SK-N-SH (cell line): ENCODE measurements at regions not wholly inside any gene's neighbourhood (a gene's known extent, or its start where the extent isn't known, plus 50 kb on each side); places are given as distances from the start of the nearest gene placed in this dataset.

Experiments
- CTCF ChIA-PET: fragments of 300-600, 350-600 bp; formaldehyde crosslinking; extraction: SDS; loops from one replicate; lab custom pipeline; 2021; lab: Yijun Ruan, JAX
- POLR2A ChIA-PET: fragments of 350-600 bp; sonication (Branson Sonifier 250); formaldehyde crosslinking; extraction: SDS; loops from one replicate; lab custom pipeline; 2020; ENCODE audit warnings: antibody characterized with exemption, inconsistent platforms; lab: Yijun Ruan, JAX
- DNase-seq: peaks from one replicate; pipeline ENCODE4 v3.0.0; 2012
- H2AFZ ChIP-seq: fragments of 200-600 bp; sonication (generic); 2 replicates; pipeline ENCODE4 v1.8.1; 2016; ENCODE audit warnings: antibody characterized with exemption, mild to moderate bottlenecking, low read depth
- H3F3A ChIP-seq: fragments of 200-600 bp; sonication (generic); replicated peaks from 2 replicates; pipeline ENCODE3; 2016; ENCODE audit warnings: antibody characterized with exemption, mild to moderate bottlenecking; ENCODE audit not compliant: insufficient read depth
- H3K27ac ChIP-seq, 2 experiments: fragments of 200-500 bp in 1 of 2; fragments of 200-600 bp in 1 of 2; sonication (Bioruptor generic) in 1 of 2; sonication (generic), shearing (Covaris generic) in 1 of 2; 2 replicates each; pipeline versions ENCODE4 v1.5.1 to v1.6.1; 2014 to 2016; ENCODE audit warnings: low read depth in 2 of 2, inconsistent platforms in 1 of 2, low read length in 1 of 2, mild to moderate bottlenecking in 1 of 2, mixed read lengths in 1 of 2
- H3K27me3 ChIP-seq: fragments of 200-600 bp; sonication (generic), shearing (Covaris generic); 2 replicates; pipeline ENCODE4 v1.6.1; 2016; ENCODE audit warnings: mixed run types; ENCODE audit not compliant: insufficient read depth
- H3K36me3 ChIP-seq, 2 experiments: fragments of 200-500 bp in 1 of 2; fragments of 200-600 bp in 1 of 2; sonication (Bioruptor generic) in 1 of 2; sonication (generic) in 1 of 2; replicated peaks in 1 of 2; 2 replicates each; pipeline versions ENCODE3 to v1.5.1; 2014 to 2016; ENCODE audit warnings: low read length in 1 of 2, mild to moderate bottlenecking in 1 of 2; ENCODE audit not compliant: insufficient read depth in 2 of 2, control insufficient read depth in 1 of 2
- H3K4me1 ChIP-seq, 2 experiments: fragments of 200-500 bp in 1 of 2; fragments of 200-600 bp in 1 of 2; sonication (Bioruptor generic) in 1 of 2; sonication (generic), shearing (Covaris generic) in 1 of 2; 2 replicates each; pipeline versions ENCODE4 v1.5.1 to v1.6.1; 2014 to 2016; ENCODE audit warnings: low read depth in 1 of 2, low read length in 1 of 2, mixed run types in 1 of 2; ENCODE audit not compliant: insufficient read depth in 2 of 2, control insufficient read depth in 1 of 2
- H3K4me2 ChIP-seq: fragments of 200-600 bp; sonication (generic), shearing (Covaris generic); 2 replicates; pipeline ENCODE4 v1.6.1; 2017; ENCODE audit warnings: mixed run types
- H3K4me3 ChIP-seq, 2 experiments: fragments of 200-500 bp in 1 of 2; fragments of 200-600 bp in 1 of 2; sonication (Bioruptor generic) in 1 of 2; sonication (generic), shearing (Covaris generic) in 1 of 2; 2 replicates each; pipeline versions ENCODE4 v1.5.1 to v1.8.1; 2014 to 2016; ENCODE audit warnings: low read depth in 2 of 2, inconsistent platforms in 1 of 2, low read length in 1 of 2, mild to moderate bottlenecking in 1 of 2, mixed read lengths in 1 of 2, moderate library complexity in 1 of 2
- H3K79me2 ChIP-seq: fragments of 200-600 bp; sonication (generic); 2 replicates; pipeline ENCODE4 v1.8.1; 2017; ENCODE audit warnings: mild to moderate bottlenecking; ENCODE audit not compliant: insufficient read depth
- H3K9ac ChIP-seq: fragments of 200-600 bp; sonication (generic); 2 replicates; pipeline ENCODE4 v1.6.1; 2017; ENCODE audit warnings: mixed run types
- H3K9me2 ChIP-seq: fragments of 200-600 bp; sonication (generic); 2 replicates; pipeline ENCODE4 v1.6.1; 2017; ENCODE audit warnings: mixed run types
- H3K9me3 ChIP-seq: fragments of 200-600 bp; sonication (generic); 2 replicates; pipeline ENCODE4 v1.6.1; 2017; ENCODE audit warnings: mixed run types, mild to moderate bottlenecking, moderate library complexity
- H4K20me1 ChIP-seq: fragments of 200-600 bp; sonication (generic); 2 replicates; pipeline ENCODE4 v1.6.1; 2017; ENCODE audit warnings: mild to moderate bottlenecking, mixed run types; ENCODE audit not compliant: insufficient read depth
- CHD2 ChIP-seq: fragments of 150-350 bp; IDR thresholded peaks from 2 replicates; pipeline ENCODE4 v1.6.1; 2018; ENCODE audit warnings: low read length; ENCODE audit not compliant: partially characterized antibody
- ELF1 ChIP-seq: IDR thresholded peaks from 2 replicates; pipeline ENCODE4 v1.4.0; 2012
- EZH2phosphoT487 ChIP-seq: fragments of 200-600 bp; sonication (generic); IDR thresholded peaks from 2 replicates; pipeline ENCODE4 v1.6.1; 2017; ENCODE audit warnings: low read depth, mixed run types, mild to moderate bottlenecking, antibody characterized with exemption, moderate library complexity, borderline replicate concordance
- GABPA ChIP-seq: IDR thresholded peaks from 2 replicates; pipeline ENCODE4 v1.4.0; 2012; ENCODE audit warnings: low read depth, mild to moderate bottlenecking
- GATA2 ChIP-seq: sonication (generic); formaldehyde crosslinking; IDR thresholded peaks from 2 replicates; pipeline ENCODE4 v1.5.0; 2020; ENCODE audit warnings: mild to moderate bottlenecking, missing genetic modification reagents
- NFIC ChIP-seq: IDR thresholded peaks from 2 replicates; pipeline ENCODE4 v1.4.0; 2012; ENCODE audit warnings: borderline replicate concordance
- RAD21 ChIP-seq: IDR thresholded peaks from 2 replicates; pipeline ENCODE4 v1.6.1; 2012; ENCODE audit warnings: mild to moderate bottlenecking, low read length
- RCOR1 ChIP-seq: fragments of 150-350 bp; IDR thresholded peaks from 2 replicates; pipeline ENCODE4 v1.6.1; 2017; ENCODE audit warnings: antibody characterized with exemption, low read length
- SIN3A ChIP-seq: IDR thresholded peaks from 2 replicates; pipeline ENCODE4 v1.6.1; 2012; ENCODE audit warnings: low read depth, mild to moderate bottlenecking, low read length, moderate library complexity, borderline replicate concordance
- SMC3 ChIP-seq: IDR thresholded peaks from 2 replicates; pipeline ENCODE4 v1.6.1; 2012; ENCODE audit warnings: low read depth, low read length, improper control_type of control experiment
- TCF12 ChIP-seq: IDR thresholded peaks from 2 replicates; pipeline ENCODE4 v1.4.0; 2012
- TEAD4 ChIP-seq: IDR thresholded peaks from 2 replicates; pipeline ENCODE4 v1.4.0; 2012; ENCODE audit warnings: mild to moderate bottlenecking, borderline replicate concordance; ENCODE audit not compliant: insufficient read depth
- YY1 ChIP-seq: IDR thresholded peaks from 2 replicates; pipeline ENCODE4 v1.4.0; 2012; ENCODE audit warnings: low read depth, mild to moderate bottlenecking
- WGBS: methylation state at CpG from one replicate; pipeline ENCODE4 v1.1.6; 2017; ENCODE audit warnings: low lambda C conversion rate; 5-methylcytosine and 5-hydroxymethylcytosine counted together
- TF ChIP-seq, protein P1 (sequence below): IDR thresholded peaks from 2 replicates; pipeline ENCODE4 v1.4.0; 2012; ENCODE audit warnings: low read depth, borderline replicate concordance
- TF ChIP-seq, protein P2 (sequence below): IDR thresholded peaks from 2 replicates; pipeline ENCODE4 v1.4.0; 2012; ENCODE audit warnings: low read depth, borderline replicate concordance
- TF ChIP-seq, protein P3 (sequence below): fragments of 150-350 bp; IDR thresholded peaks from 2 replicates; pipeline ENCODE4 v1.6.1; 2017; ENCODE audit warnings: antibody characterized with exemption, low read length, low read depth, borderline replicate concordance
- TF ChIP-seq, protein P4 (sequence below): IDR thresholded peaks from 2 replicates; pipeline ENCODE4 v1.4.0; 2012; ENCODE audit warnings: low read depth

DNA sequence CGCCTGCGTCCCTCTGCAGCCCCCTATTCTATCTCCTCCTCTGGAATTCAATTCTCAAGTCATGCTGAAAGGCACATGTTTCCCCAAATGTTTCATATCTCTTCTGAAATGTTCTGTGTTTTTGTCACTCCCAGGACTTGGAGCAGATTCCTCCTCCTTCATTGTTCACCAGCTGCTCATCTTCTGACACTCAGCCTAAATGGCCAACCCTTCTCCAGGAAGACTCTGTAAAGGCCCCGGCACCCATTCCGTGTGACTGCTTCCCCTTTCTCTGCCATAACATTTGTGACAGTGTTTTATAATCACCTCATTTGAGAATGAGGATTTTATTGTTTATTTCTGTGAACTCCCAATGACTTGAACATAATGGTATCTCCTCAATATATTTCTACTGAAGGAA lies 170.8 kb upstream of the ADAMTS16 start:
- H3K9me2 ChIP-seq = no peaks in the 10 kb centered on the region
- no peak overlapping the region for H3K9ac ChIP-seq
- no peaks in the 10 kb centered on the region for H3K27me3 ChIP-seq
- no peak overlapping the region for H3K4me3 ChIP-seq
- ChIA-PET CTCF (interaction anchor here (0.6 kb wide), 1 partner anchor 85 kb away, joined by 3 read pairs; no protein-coding TSS in a partner anchor), POLR2A (no interaction called here)
- no peaks in the 10 kb centered on the region; a peak in 1 of 4 replicates for H3K4me1 ChIP-seq
- 52% methylated on average over 4 of the region's 4 CpGs for WGBS
- no peak overlapping the region for H3K27ac ChIP-seq
- TF ChIP-seq, protein P1, sequence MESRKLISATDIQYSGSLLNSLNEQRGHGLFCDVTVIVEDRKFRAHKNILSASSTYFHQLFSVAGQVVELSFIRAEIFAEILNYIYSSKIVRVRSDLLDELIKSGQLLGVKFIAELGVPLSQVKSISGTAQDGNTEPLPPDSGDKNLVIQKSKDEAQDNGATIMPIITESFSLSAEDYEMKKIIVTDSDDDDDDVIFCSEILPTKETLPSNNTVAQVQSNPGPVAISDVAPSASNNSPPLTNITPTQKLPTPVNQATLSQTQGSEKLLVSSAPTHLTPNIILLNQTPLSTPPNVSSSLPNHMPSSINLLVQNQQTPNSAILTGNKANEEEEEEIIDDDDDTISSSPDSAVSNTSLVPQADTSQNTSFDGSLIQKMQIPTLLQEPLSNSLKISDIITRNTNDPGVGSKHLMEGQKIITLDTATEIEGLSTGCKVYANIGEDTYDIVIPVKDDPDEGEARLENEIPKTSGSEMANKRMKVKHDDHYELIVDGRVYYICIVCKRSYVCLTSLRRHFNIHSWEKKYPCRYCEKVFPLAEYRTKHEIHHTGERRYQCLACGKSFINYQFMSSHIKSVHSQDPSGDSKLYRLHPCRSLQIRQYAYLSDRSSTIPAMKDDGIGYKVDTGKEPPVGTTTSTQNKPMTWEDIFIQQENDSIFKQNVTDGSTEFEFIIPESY = no peak
- TF ChIP-seq, protein P2, sequence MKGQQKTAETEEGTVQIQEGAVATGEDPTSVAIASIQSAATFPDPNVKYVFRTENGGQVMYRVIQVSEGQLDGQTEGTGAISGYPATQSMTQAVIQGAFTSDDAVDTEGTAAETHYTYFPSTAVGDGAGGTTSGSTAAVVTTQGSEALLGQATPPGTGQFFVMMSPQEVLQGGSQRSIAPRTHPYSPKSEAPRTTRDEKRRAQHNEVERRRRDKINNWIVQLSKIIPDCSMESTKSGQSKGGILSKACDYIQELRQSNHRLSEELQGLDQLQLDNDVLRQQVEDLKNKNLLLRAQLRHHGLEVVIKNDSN = no peak
- TF ChIP-seq TCF12 (no peak), GABPA (no peak)
- H2AFZ ChIP-seq = no peak overlapping the region
- no peaks in the 10 kb centered on the region for H4K20me1 ChIP-seq
- no peaks in the 10 kb centered on the region for H3F3A ChIP-seq
- no peak for DNase-seq
- no peaks in the 10 kb centered on the region for H3K9me3 ChIP-seq
- H3K36me3 ChIP-seq = no peaks in the 10 kb centered on the region
- H3K4me2 ChIP-seq = no peak overlapping the region
- no peaks in the 10 kb centered on the region for H3K79me2 ChIP-seq

DNA sequence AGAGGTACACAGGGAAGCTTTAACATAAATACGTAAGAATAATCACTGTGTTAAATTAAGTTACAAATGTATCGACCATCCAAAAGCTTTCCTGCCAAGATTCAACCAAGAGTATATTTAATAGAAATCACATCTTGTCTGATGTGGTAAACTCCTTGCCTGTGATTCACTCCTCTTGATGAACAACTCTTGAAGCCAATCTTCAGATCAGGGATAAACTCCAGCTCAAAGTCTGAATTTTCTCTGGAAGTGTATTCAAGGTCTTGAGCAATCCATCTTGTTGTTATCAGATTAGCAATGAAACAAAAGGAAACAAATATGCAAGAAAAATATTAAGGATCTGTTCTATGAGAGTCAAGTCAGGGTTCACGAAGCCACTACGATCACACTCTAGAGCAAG lies 170.0 kb upstream of the ADAMTS16 start:
- WGBS = 39% methylated on average over 4 of the region's 4 CpGs

DNA sequence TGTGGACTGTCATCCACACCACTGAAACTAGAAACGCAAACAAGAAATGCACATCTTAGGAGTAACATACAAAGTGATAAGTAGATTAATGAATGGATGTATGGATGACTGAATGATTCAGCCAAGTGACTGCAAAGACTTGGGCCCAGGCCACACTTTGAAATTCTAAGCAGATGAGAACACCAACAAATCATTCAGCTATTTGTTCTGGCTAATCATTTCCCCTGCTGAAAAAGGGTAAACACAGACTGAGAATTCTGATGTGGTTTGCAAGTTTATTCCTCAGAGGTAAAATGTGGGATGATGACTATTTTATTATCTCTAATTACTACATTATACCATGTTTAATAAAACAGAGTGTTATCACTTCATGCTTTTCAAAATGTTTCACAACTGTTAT lies 163.2 kb upstream of the ADAMTS16 start:
- H3K79me2 ChIP-seq = no peaks in the 10 kb centered on the region
- DNase-seq = no peak
- no peaks in the 10 kb centered on the region for H3K4me1 ChIP-seq
- H3K36me3 ChIP-seq = no peaks in the 10 kb centered on the region
- H3K9me3 ChIP-seq = no peaks in the 10 kb centered on the region
- CTCF ChIA-PET = no interaction called here
- POLR2A ChIA-PET = no interaction called here
- TF ChIP-seq SMC3 (no peak), EZH2phosphoT487 (no peak), NFIC (no peak), ELF1 (no peak), YY1 (no peak), RAD21 (no peak), GATA2 (CRISPR knock-in tag) (no peak), RCOR1 (no peak), CHD2 (no peak), SIN3A (no peak)
- TF ChIP-seq, protein P1 = no peak
- TF ChIP-seq, protein P3, sequence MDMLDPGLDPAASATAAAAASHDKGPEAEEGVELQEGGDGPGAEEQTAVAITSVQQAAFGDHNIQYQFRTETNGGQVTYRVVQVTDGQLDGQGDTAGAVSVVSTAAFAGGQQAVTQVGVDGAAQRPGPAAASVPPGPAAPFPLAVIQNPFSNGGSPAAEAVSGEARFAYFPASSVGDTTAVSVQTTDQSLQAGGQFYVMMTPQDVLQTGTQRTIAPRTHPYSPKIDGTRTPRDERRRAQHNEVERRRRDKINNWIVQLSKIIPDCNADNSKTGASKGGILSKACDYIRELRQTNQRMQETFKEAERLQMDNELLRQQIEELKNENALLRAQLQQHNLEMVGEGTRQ = no peak
- TF ChIP-seq, protein P4, sequence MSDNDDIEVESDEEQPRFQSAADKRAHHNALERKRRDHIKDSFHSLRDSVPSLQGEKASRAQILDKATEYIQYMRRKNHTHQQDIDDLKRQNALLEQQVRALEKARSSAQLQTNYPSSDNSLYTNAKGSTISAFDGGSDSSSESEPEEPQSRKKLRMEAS = no peak
- TF ChIP-seq, all 33 proteins: peak for 0
- H3K27ac ChIP-seq = no peak overlapping the region
- 43% methylated on average over 1 of the region's 1 CpG for WGBS
- H3K9ac ChIP-seq = no peak overlapping the region
- H4K20me1 ChIP-seq = no peaks in the 10 kb centered on the region
- H3K4me3 ChIP-seq = no peak overlapping the region
- no peaks in the 10 kb centered on the region for H3K27me3 ChIP-seq
- no peaks in the 10 kb centered on the region for H3K9me2 ChIP-seq
- H3K4me2 ChIP-seq = no peak overlapping the region
- no peak overlapping the region for H2AFZ ChIP-seq
- H3F3A ChIP-seq = no peaks in the 10 kb centered on the region

More for the DNA sequence above, 170.0 kb upstream of the ADAMTS16 start:
- no peaks in the 10 kb centered on the region for H3K79me2 ChIP-seq
- no peaks in the 10 kb centered on the region for H3K27me3 ChIP-seq
- H3K9me2 ChIP-seq = no peaks in the 10 kb centered on the region
- no peaks in the 10 kb centered on the region for H3K36me3 ChIP-seq
- POLR2A ChIA-PET = no interaction called here
- H3K9me3 ChIP-seq = no peaks in the 10 kb centered on the region
- H3F3A ChIP-seq = no peaks in the 10 kb centered on the region
- H3K4me2 ChIP-seq = no peak overlapping the region
- H3K27ac ChIP-seq = no peak overlapping the region
- CTCF ChIA-PET = no interaction called here
- no peak overlapping the region for H3K4me3 ChIP-seq
- H2AFZ ChIP-seq = no peak overlapping the region
- H4K20me1 ChIP-seq = no peaks in the 10 kb centered on the region
- DNase-seq = no peak
- no peaks in the 10 kb centered on the region for H3K4me1 ChIP-seq
- TF ChIP-seq, protein P4 = no peak
- no peak for TF ChIP-seq TEAD4
- TF ChIP-seq, all 33 proteins: peak for 0
- H3K9ac ChIP-seq = no peak overlapping the region
